Ishikawa (cell line): ENCODE measurements at regions not wholly inside any gene's neighbourhood (a gene's known extent, or its start where the extent isn't known, plus 50 kb on each side); places are given as distances from the start of the nearest gene placed in this dataset.

Source experiments
- CEBPB ChIP-seq: IDR thresholded peaks from 2 replicates; pipeline ENCODE4 v1.6.1; 2012
- MAX ChIP-seq: IDR thresholded peaks from 2 replicates; pipeline ENCODE4 v1.6.1; 2012
- RAD21 ChIP-seq: IDR thresholded peaks from 2 replicates; pipeline ENCODE4 v1.6.1; 2012; ENCODE audit warnings: low read depth

GRCh38 chr6:140932909-140933308 lies 1199.8 kb upstream of the GJE1 start:
- TF ChIP-seq RAD21, result no peak
- TF ChIP-seq MAX, result no peak
- no peak for TF ChIP-seq CEBPB
